ENCODE measurements at regions not wholly inside any gene's neighbourhood (a gene's known extent, or its start where the extent isn't known, plus 50 kb on each side); places are given as distances from the start of the nearest gene placed in this dataset.

DNA sequence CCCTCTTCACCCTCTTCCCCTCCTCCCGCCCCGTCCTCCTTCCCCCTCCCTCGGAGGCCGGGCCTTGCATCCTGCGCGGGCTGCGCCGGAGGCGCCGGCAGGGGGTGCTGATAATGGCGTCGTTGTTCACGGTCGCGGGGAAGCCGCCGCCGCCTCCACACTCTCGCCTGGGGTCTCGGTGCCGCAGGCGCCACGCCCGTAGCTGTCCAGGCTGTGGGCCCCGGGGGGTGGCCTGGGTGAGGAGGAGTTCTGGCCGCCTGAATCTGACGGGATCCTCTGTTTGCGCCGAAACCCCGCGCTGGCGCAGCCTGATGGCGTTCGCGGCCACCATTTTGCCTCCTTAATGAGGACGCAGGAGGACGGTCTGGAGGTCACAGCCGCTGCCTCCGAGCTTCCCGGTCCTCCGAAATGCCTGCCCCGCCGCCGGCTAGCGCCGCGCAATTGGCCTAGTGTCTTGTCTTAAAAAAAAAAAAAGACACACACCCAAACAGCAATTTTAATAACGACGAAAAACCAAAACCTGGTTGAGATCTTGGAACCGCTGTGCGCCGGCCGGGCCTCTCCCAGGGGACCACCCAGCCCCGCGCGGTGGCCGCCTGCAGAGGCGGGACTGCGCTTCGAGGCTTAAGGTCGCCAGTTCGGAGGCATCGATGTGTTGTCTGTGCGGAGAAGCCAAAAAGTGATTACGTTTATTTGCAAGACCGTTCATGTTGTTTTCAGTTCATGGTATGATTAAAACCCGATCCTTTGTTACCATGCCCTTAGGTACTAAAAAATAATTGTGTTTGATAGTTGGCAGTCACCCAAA lies 106.6 kb upstream of the HNRNPU start:
- peak; percentile 84 to 86 for ATAC-seq
- H3K9me3 Mint-ChIP-seq = no peaks in the 10 kb centered on the region
- peaks cover 0 to 8% of the 10 kb centered on the region in 2 donors for H3K36me3 Mint-ChIP-seq
- H3K27ac Mint-ChIP-seq = peak overlapping the region; percentile 98 to 99
- peak; percentile 91 to 93 for DNase-seq (ENCODE audit: low spot score in 2 of 2)

DNA sequence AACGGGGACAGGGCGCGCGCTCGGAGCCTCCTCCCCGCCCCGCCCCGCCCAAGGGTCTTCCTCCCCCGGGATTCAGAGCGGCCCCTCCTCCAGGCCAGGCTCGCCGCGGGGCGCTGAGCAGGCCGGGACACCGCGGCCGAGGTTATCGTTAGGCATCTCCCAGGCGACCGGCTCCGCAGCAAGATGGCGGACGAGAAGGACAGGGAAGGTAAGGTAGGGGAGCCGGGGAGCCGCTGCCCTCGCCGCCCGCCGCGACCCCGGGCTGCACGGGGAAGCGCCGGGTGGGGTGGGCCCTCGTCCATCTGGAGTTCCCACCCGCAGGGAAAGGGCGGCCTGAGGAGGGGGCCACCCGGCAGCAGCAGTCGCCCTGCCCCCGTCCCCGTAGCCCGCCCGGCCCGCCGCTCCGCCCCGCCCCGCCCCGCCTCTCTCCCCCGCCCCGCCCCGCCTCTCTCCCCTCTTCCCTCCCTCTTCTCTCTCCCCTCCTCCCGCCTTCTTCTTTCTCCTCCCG lies 105.9 kb upstream of the HNRNPU start:
- H3K27ac Mint-ChIP-seq = peak overlapping the region; percentile 98 to 99
- peak; percentile 74 for ATAC-seq
- no peaks in the 10 kb centered on the region for H3K9me3 Mint-ChIP-seq
- H3K36me3 Mint-ChIP-seq = peaks cover 0 to 8% of the 10 kb centered on the region in 2 donors
- DNase-seq (ENCODE audit: low spot score in 2 of 2) = peak; percentile 72 to 78

DNA sequence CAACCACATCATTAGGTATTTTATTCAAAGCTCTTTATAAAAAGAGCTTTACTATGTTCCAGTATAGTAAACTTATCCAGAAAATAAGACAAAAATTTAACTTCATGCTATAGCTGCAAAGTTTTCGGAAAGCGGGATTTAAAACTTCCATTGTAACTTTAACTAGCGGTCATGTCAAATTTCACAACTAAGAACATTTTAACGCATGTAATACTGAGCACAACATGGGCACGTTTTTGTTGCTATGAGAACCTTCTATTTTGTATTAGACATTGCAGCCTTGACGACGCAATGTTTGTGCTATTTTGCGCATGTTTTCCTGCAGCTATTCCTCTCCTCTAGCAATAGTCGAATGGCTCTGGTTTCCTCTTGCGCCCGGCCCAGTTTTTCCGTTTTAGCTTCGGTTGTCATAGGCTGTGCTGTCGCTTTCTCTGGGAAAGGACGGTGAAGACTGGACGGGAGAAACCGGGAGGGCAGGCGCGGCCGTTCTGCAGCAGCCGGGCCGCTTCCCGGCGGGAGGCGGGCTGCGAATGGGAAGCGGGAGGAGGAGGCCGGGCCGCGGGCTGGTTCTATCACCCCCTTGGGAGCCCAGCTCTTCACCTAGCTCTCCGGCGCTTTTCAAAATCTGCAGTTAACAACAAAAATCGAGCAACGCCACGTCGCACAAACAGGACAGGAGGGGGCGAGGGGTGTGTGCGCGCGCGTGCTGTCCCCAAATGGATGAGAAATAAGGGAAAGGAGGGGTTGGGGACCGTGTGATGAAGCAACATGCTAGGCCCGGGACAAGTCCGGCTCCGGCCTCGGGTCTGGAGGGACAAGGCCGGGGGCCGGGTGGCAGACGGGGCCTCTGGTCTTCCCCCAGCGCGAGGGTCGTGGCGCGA lies 105.3 kb upstream of the HNRNPU start:
- ATAC-seq (peak; percentile 17 to 23), DNase-seq (ENCODE audit: low spot score in 2 of 2) (peak; percentile 51 to 63)
- Mint-ChIP-seq H3K9me3 (no peaks in the 10 kb centered on the region), H3K36me3 (peaks cover 0 to 8% of the 10 kb centered on the region in 2 donors), H3K27ac (peak overlapping the region; percentile 99)

DNA sequence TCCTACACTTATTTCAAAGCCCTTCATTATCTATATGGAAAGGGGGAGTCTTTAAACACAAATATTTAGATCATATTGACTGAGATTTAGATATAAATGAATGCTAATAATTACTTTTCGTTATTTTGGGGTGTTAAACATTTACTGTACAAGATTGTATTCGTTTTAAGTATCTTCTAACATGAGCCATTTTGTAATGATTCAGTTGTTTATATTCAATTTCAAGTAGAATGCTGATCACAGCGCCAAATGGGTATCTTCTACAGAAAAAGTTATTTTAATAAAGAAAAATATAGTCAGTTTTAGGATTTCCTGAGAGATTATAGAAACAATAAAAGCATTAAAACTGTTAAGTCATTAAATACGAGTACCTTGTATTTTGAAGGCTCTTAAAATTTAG lies 104.5 kb upstream of the HNRNPU start:
- H3K27ac Mint-ChIP-seq = peak overlapping the region in 1 of 2 donors; percentile 99
- no peaks in the 10 kb centered on the region for H3K9me3 Mint-ChIP-seq
- peaks cover 0 to 8% of the 10 kb centered on the region in 2 donors for H3K36me3 Mint-ChIP-seq
- no peak for ATAC-seq
- DNase-seq (ENCODE audit: low spot score in 2 of 2) = no peak

- H3K9me3 Mint-ChIP-seq = no peaks in the 10 kb centered on the region
- ATAC-seq (no peak), DNase-seq (ENCODE audit: low spot score in 2 of 2) (no peak)
- peak overlapping the region in 1 of 2 donors; percentile 38 for H3K27ac Mint-ChIP-seq
- H3K36me3 Mint-ChIP-seq = peaks cover 0 to 8% of the 10 kb centered on the region in 2 donors
Observed at GRCh38 chr1:244968471-244968871, 104.1 kb upstream of the HNRNPU start.

GRCh38 chr1:244967159-244967558 lies 102.8 kb upstream of the HNRNPU start:
- peaks cover 0 to 8% of the 10 kb centered on the region in 2 donors for H3K36me3 Mint-ChIP-seq
- no peak overlapping the region for H3K27ac Mint-ChIP-seq
- DNase-seq (ENCODE audit: low spot score in 2 of 2) (no peak), ATAC-seq (no peak)
- H3K9me3 Mint-ChIP-seq = no peaks in the 10 kb centered on the region

- Mint-ChIP-seq H3K9me3 (no peaks in the 10 kb centered on the region), H3K27ac (no peak overlapping the region), H3K36me3 (no peaks in the 10 kb centered on the region)
- ATAC-seq (no peak), DNase-seq (ENCODE audit: low spot score in 2 of 2) (no peak)
Observed at GRCh38 chr1:244965185-244966030, 101.1 kb upstream of the HNRNPU start.

- peak overlapping the region in 1 of 2 donors; percentile 76 for H3K27ac Mint-ChIP-seq
- DNase-seq (ENCODE audit: low spot score in 2 of 2) (no peak), ATAC-seq (peak; percentile 35 to 49)
- no peaks in the 10 kb centered on the region for H3K36me3 Mint-ChIP-seq
- no peaks in the 10 kb centered on the region for H3K9me3 Mint-ChIP-seq
Observed at GRCh38 chr1:244964112-244964971, 100.0 kb upstream of the HNRNPU start.

GRCh38 chr1:244963231-244963826 lies 99.0 kb upstream of the HNRNPU start:
- DNase-seq (ENCODE audit: low spot score in 2 of 2) = no peak
- no peak for ATAC-seq
- Mint-ChIP-seq H3K27ac (peak overlapping the region in 1 of 2 donors; percentile 76), H3K9me3 (no peaks in the 10 kb centered on the region), H3K36me3 (no peaks in the 10 kb centered on the region)

DNA sequence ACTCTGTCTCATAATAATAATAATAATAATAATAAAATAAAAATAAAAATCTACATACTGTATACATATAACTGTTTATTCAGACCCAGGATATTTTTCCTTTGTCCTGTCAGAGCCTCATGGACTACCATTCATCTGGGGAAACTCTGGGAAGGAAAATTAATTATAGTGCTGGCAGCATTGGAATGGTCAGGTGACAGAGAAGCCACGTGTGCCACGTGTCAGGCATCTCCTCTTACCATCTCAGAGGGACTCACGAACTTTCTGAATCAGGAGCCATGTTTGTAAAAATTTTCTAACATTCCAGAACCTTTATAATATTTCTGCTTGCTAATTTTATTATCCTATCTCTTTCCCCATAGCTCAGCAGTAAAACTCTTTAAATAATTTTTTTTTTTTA lies 97.8 kb upstream of the HNRNPU start:
- ATAC-seq (no peak), DNase-seq (ENCODE audit: low spot score in 2 of 2) (no peak)
- Mint-ChIP-seq H3K36me3 (no peaks in the 10 kb centered on the region), H3K27ac (no peak overlapping the region), H3K9me3 (no peaks in the 10 kb centered on the region)

GRCh38 chr1:244960904-244961303 lies 96.6 kb upstream of the HNRNPU start:
- no peak overlapping the region for H3K27ac Mint-ChIP-seq
- no peak for DNase-seq (ENCODE audit: low spot score in 2 of 2)
- H3K36me3 Mint-ChIP-seq = no peaks in the 10 kb centered on the region
- H3K9me3 Mint-ChIP-seq = no peaks in the 10 kb centered on the region
- no peak for ATAC-seq

DNA sequence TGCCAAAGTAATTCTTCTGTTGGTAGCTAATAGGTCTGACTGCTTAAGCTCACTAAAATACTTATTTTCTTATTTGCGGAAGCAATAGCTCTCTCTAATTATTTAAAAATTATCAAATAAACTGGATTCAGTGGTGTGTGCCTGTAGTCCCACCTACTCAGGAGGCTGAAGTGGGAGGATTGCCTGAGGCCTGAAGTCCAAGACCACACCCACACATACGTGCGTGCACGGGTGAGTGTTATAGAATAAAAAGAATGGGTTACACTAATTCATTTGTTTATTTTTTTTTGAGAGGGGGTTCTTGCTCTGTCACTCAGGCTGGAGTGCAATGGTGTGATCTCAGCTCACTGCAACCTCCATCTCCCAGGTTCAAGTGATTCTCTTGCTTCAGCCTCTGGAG lies 94.2 kb upstream of the HNRNPU start:
- H3K36me3 Mint-ChIP-seq = no peaks in the 10 kb centered on the region
- ATAC-seq (no peak), DNase-seq (ENCODE audit: low spot score in 2 of 2) (no peak)
- no peak overlapping the region for H3K27ac Mint-ChIP-seq
- no peaks in the 10 kb centered on the region for H3K9me3 Mint-ChIP-seq

GRCh38 chr1:244957525-244957924 lies 93.2 kb upstream of the HNRNPU start:
- DNase-seq (ENCODE audit: low spot score in 2 of 2) = no peak
- H3K9me3 Mint-ChIP-seq = no peaks in the 10 kb centered on the region

DNA sequence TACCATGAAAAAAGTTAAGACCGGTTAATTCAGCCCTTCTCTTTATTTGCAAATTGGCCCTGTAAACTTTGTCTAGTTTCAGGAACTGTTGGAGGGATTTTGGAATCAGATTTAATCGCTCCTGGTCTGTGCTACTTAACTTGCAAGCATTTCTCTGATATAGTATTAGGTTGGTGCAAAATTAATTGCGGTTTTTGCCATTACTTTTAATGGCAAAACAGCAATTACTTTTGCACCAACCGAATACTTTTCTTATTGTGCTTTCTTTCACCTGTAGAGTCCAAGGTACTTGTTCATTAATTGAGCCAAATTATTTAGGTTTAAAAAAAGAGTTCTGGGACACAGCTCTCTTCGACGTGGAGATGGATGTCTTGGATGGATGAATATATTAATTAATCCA lies 92.8 kb upstream of the HNRNPU start:
- Mint-ChIP-seq H3K36me3 (no peaks in the 10 kb centered on the region), H3K9me3 (no peaks in the 10 kb centered on the region), H3K27ac (no peak overlapping the region)
- DNase-seq (ENCODE audit: low spot score in 2 of 2) = no peak
- ATAC-seq = no peak

More at GRCh38 chr1:244957525-244957924, 93.2 kb upstream of the HNRNPU start:
- no peak for ATAC-seq
- Mint-ChIP-seq H3K36me3 (no peaks in the 10 kb centered on the region), H3K27ac (no peak overlapping the region)

- ATAC-seq (no peak), DNase-seq (ENCODE audit: low spot score in 2 of 2) (no peak)
- no peaks in the 10 kb centered on the region for H3K9me3 Mint-ChIP-seq
- H3K27ac Mint-ChIP-seq = no peak overlapping the region
- no peaks in the 10 kb centered on the region for H3K36me3 Mint-ChIP-seq
Observed at GRCh38 chr1:244955661-244956060, 91.3 kb upstream of the HNRNPU start.
